ENCODE measurements at regions not wholly inside any gene's neighbourhood (a gene's known extent, or its start where the extent isn't known, plus 50 kb on each side); places are given as distances from the start of the nearest gene placed in this dataset.

- H3K27me3 ChIP-seq (ENCODE audit: insufficient read depth, poor library complexity, severe bottlenecking): no peaks in the 10 kb centered on the region
- no peak overlapping the region for H3K4me3 ChIP-seq (replicated peaks; ENCODE audit: insufficient read depth, low read length)
- H3K27ac ChIP-seq (replicated peaks): no peak overlapping the region
- no peak for DNase-seq (ENCODE audit: low read depth in 1 of 2, low spot score in 1 of 2)
- TF ChIP-seq REST (IDR thresholded peaks at IDR 0.05; ENCODE audit: insufficient replicate concordance, low read depth) (no peak), POLR2AphosphoS5 (IDR thresholded peaks at IDR 0.05; ENCODE audit: low read depth) (no peak), SPI1 (IDR thresholded peaks at IDR 0.05; ENCODE audit: borderline replicate concordance, low read depth) (no peak), CTCF (IDR thresholded peaks at IDR 0.05; ENCODE audit: insufficient read depth, low read length) (no peak), GABPA (IDR thresholded peaks at IDR 0.05; ENCODE audit: low read depth) (no peak)
Observed at GRCh38 chr10:3685384-3685783, 99.6 kb downstream of the KLF6 start.

GRCh38 chr10:3684891-3685290, 100.1 kb downstream of the KLF6 start:
- TF ChIP-seq SPI1 (IDR thresholded peaks at IDR 0.05; ENCODE audit: borderline replicate concordance, low read depth) (no peak), CTCF (IDR thresholded peaks at IDR 0.05; ENCODE audit: insufficient read depth, low read length) (no peak), POLR2AphosphoS5 (IDR thresholded peaks at IDR 0.05; ENCODE audit: low read depth) (no peak), GABPA (IDR thresholded peaks at IDR 0.05; ENCODE audit: low read depth) (no peak), REST (IDR thresholded peaks at IDR 0.05; ENCODE audit: insufficient replicate concordance, low read depth) (no peak)
- H3K27me3 ChIP-seq (ENCODE audit: insufficient read depth, poor library complexity, severe bottlenecking): no peaks in the 10 kb centered on the region
- H3K27ac ChIP-seq (replicated peaks): no peak overlapping the region
- DNase-seq (ENCODE audit: low read depth in 1 of 2, low spot score in 1 of 2): no peak
- H3K4me3 ChIP-seq (replicated peaks; ENCODE audit: insufficient read depth, low read length): no peak overlapping the region

GRCh38 chr10:3683560-3683959, 101.4 kb downstream of the KLF6 start:
- no peak for DNase-seq (ENCODE audit: low read depth in 1 of 2, low spot score in 1 of 2)
- Histone ChIP-seq H3K27me3 (ENCODE audit: insufficient read depth, poor library complexity, severe bottlenecking) (no peaks in the 10 kb centered on the region), H3K4me3 (replicated peaks; ENCODE audit: insufficient read depth, low read length) (no peak overlapping the region), H3K27ac (replicated peaks) (no peak overlapping the region)
- TF ChIP-seq SPI1 (IDR thresholded peaks at IDR 0.05; ENCODE audit: borderline replicate concordance, low read depth): no peak

GRCh38 chr10:3682745-3683144, 102.3 kb downstream of the KLF6 start:
- Histone ChIP-seq H3K27ac (replicated peaks) (no peak overlapping the region), H3K27me3 (ENCODE audit: insufficient read depth, poor library complexity, severe bottlenecking) (no peaks in the 10 kb centered on the region), H3K4me3 (replicated peaks; ENCODE audit: insufficient read depth, low read length) (no peak overlapping the region)
- TF ChIP-seq CTCF (IDR thresholded peaks at IDR 0.05; ENCODE audit: insufficient read depth, low read length) (no peak), REST (IDR thresholded peaks at IDR 0.05; ENCODE audit: insufficient replicate concordance, low read depth) (no peak), GABPA (IDR thresholded peaks at IDR 0.05; ENCODE audit: low read depth) (no peak), POLR2AphosphoS5 (IDR thresholded peaks at IDR 0.05; ENCODE audit: low read depth) (no peak), SPI1 (IDR thresholded peaks at IDR 0.05; ENCODE audit: borderline replicate concordance, low read depth) (no peak)
- no peak for DNase-seq (ENCODE audit: low read depth in 1 of 2, low spot score in 1 of 2)
